Breast epithelium (tissue), 4 donors: ENCODE measurements at regions not wholly inside any gene's neighbourhood (a gene's known extent, or its start where the extent isn't known, plus 50 kb on each side); places are given as distances from the start of the nearest gene placed in this dataset.

ENCODE experiments used
- DNase-seq, 2 donors: peaks; one replicate each; pipeline ENCODE4 v3.0.0-alpha.2; 2019; ENCODE audit warnings: low spot score in 2 of 2
- H3K27ac ChIP-seq, 2 donors: fragments of 200-600 bp; sonication (generic) in 1 of 2; one replicate each; pipeline ENCODE4 v1.5.1; 2016 to 2019; ENCODE audit warnings: mild to moderate bottlenecking in 1 of 2
- H3K27me3 ChIP-seq, 2 donors: fragments of 200-600 bp; sonication (generic) in 1 of 2; one replicate each; pipeline versions ENCODE4 v1.5.1 to v1.6.0; 2017 to 2019; ENCODE audit warnings: control low read depth in 1 of 2, mild to moderate bottlenecking in 1 of 2
- H3K36me3 ChIP-seq: fragments of 200-600 bp; one replicate; pipeline ENCODE4 v1.5.1; 2019
- H3K4me1 ChIP-seq, 2 donors: fragments of 200-600 bp; sonication (generic); one replicate each; pipeline ENCODE4 v1.5.1; 2016 to 2019; ENCODE audit warnings: control low read depth in 1 of 2
- H3K4me3 ChIP-seq, 3 donors: fragments of 200-600 bp; sonication (generic); 1 replicate in 2 of 3; 2 replicates in 1 of 3; pipeline ENCODE4 v1.5.1; 2016 to 2019; ENCODE audit warnings: mild to moderate bottlenecking in 3 of 3, moderate library complexity in 2 of 3
- H3K9me3 ChIP-seq, 2 donors: fragments of 200-600 bp; sonication (generic) in 1 of 2; one replicate each; pipeline ENCODE4 v1.5.1; 2016 to 2019; ENCODE audit warnings: control low read depth in 1 of 2
- POLR2A ChIP-seq: fragments of 450-650 bp; IDR thresholded peaks from one replicate; pipeline ENCODE4 v1.6.1; 2016; ENCODE audit warnings: antibody characterized with exemption, mild to moderate bottlenecking, moderate library complexity
- POLR2AphosphoS5 ChIP-seq, 3 donors: sonication (generic); formaldehyde crosslinking; IDR thresholded peaks; one replicate each; pipeline ENCODE4 v1.6.1; 2017; ENCODE audit warnings: antibody characterized with exemption in 3 of 3
- intact Hi-C: fragments of 100-400 bp; cut with DNase I; formaldehyde crosslinking; loops from one replicate; pipeline ENCODE4 v1.15.1; 2023; ENCODE audit warnings: low total_unique reads
- TF ChIP-seq, protein P1 (sequence below), 3 donors: fragments of 450-650 bp; IDR thresholded peaks; one replicate each; pipeline ENCODE4 v1.5.1; 2016 to 2017; ENCODE audit warnings: antibody characterized with exemption in 3 of 3, mild to moderate bottlenecking in 3 of 3, moderate library complexity in 3 of 3

DNA sequence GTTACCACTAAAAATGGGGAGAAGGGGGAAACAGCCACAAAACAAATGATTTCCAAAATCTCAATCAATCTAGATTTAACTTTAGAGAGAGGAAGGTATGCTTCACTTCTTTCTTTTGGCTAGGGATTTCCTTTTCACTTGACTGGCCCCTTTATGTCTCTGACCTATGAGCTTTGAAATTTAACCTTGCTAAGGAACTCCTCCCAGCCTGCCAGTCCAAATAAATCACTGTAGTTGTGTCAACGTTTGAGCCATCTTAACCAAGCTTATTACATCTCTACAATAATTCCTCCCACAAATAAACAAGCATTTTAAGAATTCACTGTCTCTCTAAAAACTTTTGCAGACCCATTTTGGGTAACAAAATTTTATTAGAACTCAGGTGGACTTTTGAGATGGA is 315.5 kb upstream of the CELF2 start:
- no peak overlapping the region for H3K27ac ChIP-seq
- no peaks in the 10 kb centered on the region for H3K9me3 ChIP-seq
- H3K4me3 ChIP-seq = no peak overlapping the region
- DNase-seq = no peak
- H3K4me1 ChIP-seq = no peaks in the 10 kb centered on the region
- no peaks in the 10 kb centered on the region for H3K27me3 ChIP-seq
- no peak for TF ChIP-seq POLR2AphosphoS5 (IDR thresholded peaks at IDR 0.05)
- TF ChIP-seq, protein P1, sequence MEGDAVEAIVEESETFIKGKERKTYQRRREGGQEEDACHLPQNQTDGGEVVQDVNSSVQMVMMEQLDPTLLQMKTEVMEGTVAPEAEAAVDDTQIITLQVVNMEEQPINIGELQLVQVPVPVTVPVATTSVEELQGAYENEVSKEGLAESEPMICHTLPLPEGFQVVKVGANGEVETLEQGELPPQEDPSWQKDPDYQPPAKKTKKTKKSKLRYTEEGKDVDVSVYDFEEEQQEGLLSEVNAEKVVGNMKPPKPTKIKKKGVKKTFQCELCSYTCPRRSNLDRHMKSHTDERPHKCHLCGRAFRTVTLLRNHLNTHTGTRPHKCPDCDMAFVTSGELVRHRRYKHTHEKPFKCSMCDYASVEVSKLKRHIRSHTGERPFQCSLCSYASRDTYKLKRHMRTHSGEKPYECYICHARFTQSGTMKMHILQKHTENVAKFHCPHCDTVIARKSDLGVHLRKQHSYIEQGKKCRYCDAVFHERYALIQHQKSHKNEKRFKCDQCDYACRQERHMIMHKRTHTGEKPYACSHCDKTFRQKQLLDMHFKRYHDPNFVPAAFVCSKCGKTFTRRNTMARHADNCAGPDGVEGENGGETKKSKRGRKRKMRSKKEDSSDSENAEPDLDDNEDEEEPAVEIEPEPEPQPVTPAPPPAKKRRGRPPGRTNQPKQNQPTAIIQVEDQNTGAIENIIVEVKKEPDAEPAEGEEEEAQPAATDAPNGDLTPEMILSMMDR (IDR thresholded peaks at IDR 0.05) = no peak
- no peaks in the 10 kb centered on the region for H3K36me3 ChIP-seq
- intact Hi-C loops = no loop called here

DNA sequence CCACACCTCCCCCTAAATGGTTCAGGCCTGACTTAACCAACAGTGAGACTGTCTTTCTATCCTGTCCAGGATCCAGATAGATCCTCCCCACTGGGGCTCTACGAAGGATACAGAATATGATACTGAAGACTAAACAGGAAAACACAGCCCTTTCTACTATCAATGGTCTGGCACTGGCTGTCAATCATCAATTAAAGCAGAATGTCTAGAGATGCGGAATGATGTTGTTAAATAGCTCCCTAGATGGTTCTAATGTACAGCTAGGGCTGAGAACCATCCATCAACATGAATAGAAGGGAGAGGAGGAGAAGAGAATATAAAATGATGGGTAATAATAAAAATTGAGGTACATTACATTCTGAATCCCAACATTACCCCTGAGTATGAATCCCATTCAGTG is 314.3 kb upstream of the CELF2 start:
- Histone ChIP-seq H3K27ac (no peak overlapping the region), H3K9me3 (no peaks in the 10 kb centered on the region), H3K4me3 (no peak overlapping the region), H3K27me3 (no peaks in the 10 kb centered on the region), H3K36me3 (no peaks in the 10 kb centered on the region), H3K4me1 (no peaks in the 10 kb centered on the region)
- no peak for TF ChIP-seq POLR2AphosphoS5 (IDR thresholded peaks at IDR 0.05)
- no peak for TF ChIP-seq POLR2A
- TF ChIP-seq, protein P1 (IDR thresholded peaks at IDR 0.05) = no peak
- intact Hi-C loops = no loop called here
- DNase-seq = no peak

DNA sequence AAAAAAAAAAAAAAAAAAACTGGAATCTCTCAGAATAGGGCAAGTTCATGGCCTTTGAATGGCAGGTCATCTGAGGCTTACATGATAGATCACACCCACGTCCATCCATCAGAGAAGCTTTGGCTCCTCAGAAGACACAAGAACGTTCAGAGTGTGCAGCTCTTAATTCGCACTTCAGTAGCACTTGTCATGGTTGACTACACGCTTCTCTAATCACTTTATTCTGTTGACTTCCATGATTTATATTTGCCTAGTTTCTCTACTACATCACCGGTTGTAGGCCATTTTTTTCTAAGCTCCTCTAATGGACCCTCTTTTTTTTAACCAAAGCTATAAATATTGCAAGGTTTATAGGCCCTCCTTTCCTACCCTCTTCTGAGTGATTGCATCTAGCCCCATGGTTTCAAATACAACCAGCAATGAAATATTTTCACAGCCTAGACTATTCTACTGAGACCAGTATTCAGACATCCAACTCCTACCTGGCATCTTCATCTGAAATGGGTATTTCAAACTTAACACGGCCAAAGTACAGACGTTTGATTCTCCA is 305.4 kb upstream of the CELF2 start:
- Histone ChIP-seq H3K9me3 (no peaks in the 10 kb centered on the region), H3K27ac (no peak overlapping the region), H3K36me3 (no peaks in the 10 kb centered on the region), H3K4me3 (no peak overlapping the region), H3K27me3 (no peaks in the 10 kb centered on the region), H3K4me1 (no peaks in the 10 kb centered on the region)
- intact Hi-C loops = no loop called here
- no peak for DNase-seq
- TF ChIP-seq, protein P1 (IDR thresholded peaks at IDR 0.05) = no peak
- TF ChIP-seq POLR2AphosphoS5 (IDR thresholded peaks at IDR 0.05) (no peak), POLR2A (no peak)

DNA sequence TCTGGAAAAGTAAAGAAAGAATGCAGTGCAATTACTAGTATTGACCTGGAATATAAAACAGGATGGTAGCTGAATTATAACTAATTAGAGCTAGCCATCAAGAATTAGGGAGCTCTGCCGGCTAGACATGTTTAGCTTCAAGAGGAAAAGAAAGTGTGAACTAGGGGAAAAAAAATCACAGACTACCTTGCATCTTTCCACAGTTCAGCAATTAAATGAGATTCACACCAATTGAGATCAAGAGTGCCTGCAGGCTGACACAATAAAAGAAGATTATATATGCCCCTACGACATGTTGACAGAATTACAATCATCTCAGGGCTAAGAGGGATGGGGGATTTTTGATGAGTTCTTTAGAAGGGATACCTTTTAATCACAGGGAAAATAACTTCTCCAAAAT is 303.3 kb upstream of the CELF2 start:
- H3K27me3 ChIP-seq = no peaks in the 10 kb centered on the region
- no peak overlapping the region for H3K4me3 ChIP-seq
- intact Hi-C loops = no loop called here
- H3K36me3 ChIP-seq = no peaks in the 10 kb centered on the region
- no peak for DNase-seq
- no peaks in the 10 kb centered on the region for H3K9me3 ChIP-seq
- TF ChIP-seq, protein P1 (IDR thresholded peaks at IDR 0.05) = no peak
- TF ChIP-seq POLR2A = no peak
- TF ChIP-seq POLR2AphosphoS5 (IDR thresholded peaks at IDR 0.05) = no peak
- H3K27ac ChIP-seq = no peak overlapping the region
- no peaks in the 10 kb centered on the region for H3K4me1 ChIP-seq

DNA sequence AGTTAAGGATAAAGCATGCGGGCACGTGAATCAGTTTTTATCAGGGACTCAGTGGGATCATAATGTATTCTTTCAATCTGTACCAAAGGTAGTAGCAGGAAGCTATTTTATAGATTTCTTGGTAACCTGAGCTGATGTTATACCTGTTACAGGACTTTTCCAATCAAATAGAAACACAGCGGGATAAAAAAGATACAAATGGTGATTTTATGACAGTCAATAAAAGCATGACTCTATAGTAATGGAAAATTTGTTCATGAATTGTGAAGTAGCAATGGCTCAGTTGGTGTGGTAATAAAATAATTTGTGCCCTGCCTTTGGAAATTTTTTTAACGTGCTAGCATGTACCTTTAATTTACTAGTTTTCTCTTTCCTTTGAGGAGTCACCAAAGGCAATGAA is 300.7 kb upstream of the CELF2 start:
- no peaks in the 10 kb centered on the region for H3K36me3 ChIP-seq
- TF ChIP-seq, protein P1 (IDR thresholded peaks at IDR 0.05) = no peak
- no peak for TF ChIP-seq POLR2AphosphoS5 (IDR thresholded peaks at IDR 0.05)
- intact Hi-C loops = no loop called here
- H3K27me3 ChIP-seq = no peaks in the 10 kb centered on the region
- no peaks in the 10 kb centered on the region for H3K4me1 ChIP-seq
- no peak overlapping the region for H3K27ac ChIP-seq
- H3K4me3 ChIP-seq = no peak overlapping the region
- H3K9me3 ChIP-seq = no peaks in the 10 kb centered on the region
- DNase-seq = no peak
